ENCODE measurements at regions not wholly inside any gene's neighbourhood (a gene's known extent, or its start where the extent isn't known, plus 50 kb on each side); places are given as distances from the start of the nearest gene placed in this dataset.
"Not testable (repeated sequence)": the region's sequence is repeated elsewhere in the genome, so short reads cannot be mapped to it uniquely, and the experiment has no call there.

GRCh38 chr4:4651811-4652755 lies 110.2 kb upstream of the STX18 start:
- 65 to 87% (median 78%) methylated on average over 2 to 11 of the region's 12 CpGs; no CpG with 5 or more reads in 2 of the 10 experiments for WGBS, 10 experiments
- H3K4me1 ChIP-seq (replicated peaks in 1 of 2), result no peaks in the 10 kb centered on the region
- in situ Hi-C loops (cut with MboI; ENCODE audit: low pct_unique_long_range_greater_than_20kb in 2 of 9, low sequenced_read_pairs in 9 of 9, unreplicated experiment in 9 of 9), result loop anchor here in 1 of 9 experiments (25.0 kb wide), 1 partner anchor 165 kb away; no protein-coding TSS in a partner anchor
- no peak for ATAC-seq (replicated peaks in 6 of 8)
- H3K27ac ChIP-seq, result no peak overlapping the region
- no peak overlapping the region for H3K4me3 ChIP-seq

GRCh38 chr4:4647041-4647440 lies 105.2 kb upstream of the STX18 start:
- no peak for ATAC-seq (replicated peaks in 6 of 8)
- peaks cover 6 to 9% of the 10 kb centered on the region in 2 donors for H3K4me1 ChIP-seq (replicated peaks in 1 of 2)
- in situ Hi-C loops (cut with MboI; ENCODE audit: low pct_unique_long_range_greater_than_20kb in 2 of 9, low sequenced_read_pairs in 9 of 9, unreplicated experiment in 9 of 9), result no loop called here
- WGBS, 10 experiments, result 60 to 86% (median 83%) methylated on average over 1 of the region's 1 CpG; no CpG with 5 or more reads in 5 of the 10 experiments
- no peak overlapping the region for H3K4me3 ChIP-seq
- H3K27ac ChIP-seq, result no peak overlapping the region

GRCh38 chr4:4645743-4646142 lies 103.9 kb upstream of the STX18 start:
- no peak for ATAC-seq (replicated peaks in 6 of 8)
- in situ Hi-C loops (cut with MboI; ENCODE audit: low pct_unique_long_range_greater_than_20kb in 2 of 9, low sequenced_read_pairs in 9 of 9, unreplicated experiment in 9 of 9), result no loop called here
- Histone ChIP-seq H3K4me3 (no peak overlapping the region), H3K4me1 (replicated peaks in 1 of 2) (peaks cover 8 to 18% of the 10 kb centered on the region in 2 donors), H3K27ac (no peak overlapping the region)
- 67 to 100% (median 80%) methylated on average over 1 to 3 of the region's 3 CpGs; no CpG with 5 or more reads in 7 of the 10 experiments for WGBS, 10 experiments

GRCh38 chr4:4644277-4644676 lies 102.4 kb upstream of the STX18 start:
- 50 to 100% (median 94%) methylated on average over 1 to 3 of the region's 5 CpGs; no CpG with 5 or more reads in 6 of the 10 experiments for WGBS, 10 experiments
- H3K27ac ChIP-seq; in situ Hi-C loops (cut with MboI; ENCODE audit: low pct_unique_long_range_greater_than_20kb in 2 of 9, low sequenced_read_pairs in 9 of 9, unreplicated experiment in 9 of 9); ATAC-seq (replicated peaks in 6 of 8); H3K4me3 ChIP-seq: not testable (repeated sequence)
- H3K4me1 ChIP-seq (replicated peaks in 1 of 2), result peaks cover 8 to 18% of the 10 kb centered on the region in 2 donors

GRCh38 chr4:4643743-4644142 lies 101.9 kb upstream of the STX18 start:
- H3K4me1 ChIP-seq (replicated peaks in 1 of 2), result peaks cover 8 to 18% of the 10 kb centered on the region in 2 donors
- WGBS, 10 experiments, result 56 to 94% (median 88%) methylated on average over 2 to 6 of the region's 6 CpGs; no CpG with 5 or more reads in 1 of the 10 experiments
- in situ Hi-C loops (cut with MboI; ENCODE audit: low pct_unique_long_range_greater_than_20kb in 2 of 9, low sequenced_read_pairs in 9 of 9, unreplicated experiment in 9 of 9); H3K27ac ChIP-seq; H3K4me3 ChIP-seq; ATAC-seq (replicated peaks in 6 of 8): not testable (repeated sequence)

- H3K4me3 ChIP-seq, result no peak overlapping the region
- H3K4me1 ChIP-seq (replicated peaks in 1 of 2), result peaks cover 8 to 18% of the 10 kb centered on the region in 2 donors
- ATAC-seq (replicated peaks in 6 of 8), result no peak
- no peak overlapping the region for H3K27ac ChIP-seq
- 84 to 100% (median 100%) methylated on average over 2 to 5 of the region's 5 CpGs; no CpG with 5 or more reads in 2 of the 10 experiments for WGBS, 10 experiments
- in situ Hi-C loops (cut with MboI; ENCODE audit: low pct_unique_long_range_greater_than_20kb in 2 of 9, low sequenced_read_pairs in 9 of 9, unreplicated experiment in 9 of 9), result no loop called here
These were observed 101.5 kb upstream of the STX18 start for GRCh38 chr4:4643306-4643705.

- in situ Hi-C loops (cut with MboI; ENCODE audit: low pct_unique_long_range_greater_than_20kb in 2 of 9, low sequenced_read_pairs in 9 of 9, unreplicated experiment in 9 of 9), result no loop called here
- Histone ChIP-seq H3K4me3 (no peak overlapping the region), H3K4me1 (replicated peaks in 1 of 2) (peaks cover 8 to 18% of the 10 kb centered on the region in 2 donors), H3K27ac (no peak overlapping the region)
- WGBS, 10 experiments, result 0 to 82% (median 60%) methylated on average over 1 to 6 of the region's 6 CpGs
- no peak for ATAC-seq (replicated peaks in 6 of 8)
These were observed 100.7 kb upstream of the STX18 start for GRCh38 chr4:4642496-4643000.

- H3K27ac ChIP-seq, result no peak overlapping the region
- in situ Hi-C loops (cut with MboI; ENCODE audit: low pct_unique_long_range_greater_than_20kb in 2 of 9, low sequenced_read_pairs in 9 of 9, unreplicated experiment in 9 of 9), result no loop called here
These were observed 100.0 kb upstream of the STX18 start for GRCh38 chr4:4641661-4642495.

GRCh38 chr4:4641254-4641653 lies 99.4 kb upstream of the STX18 start:
- in situ Hi-C loops (cut with MboI; ENCODE audit: low pct_unique_long_range_greater_than_20kb in 2 of 9, low sequenced_read_pairs in 9 of 9, unreplicated experiment in 9 of 9), result no loop called here
- ATAC-seq (replicated peaks in 6 of 8), result no peak
- H3K4me1 ChIP-seq (replicated peaks in 1 of 2), result peaks cover 8 to 18% of the 10 kb centered on the region in 2 donors
- WGBS, 10 experiments, result 50 to 100% (median 80%) methylated on average over 1 to 8 of the region's 8 CpGs; no CpG with 5 or more reads in 3 of the 10 experiments
- no peak overlapping the region for H3K27ac ChIP-seq
- no peak overlapping the region for H3K4me3 ChIP-seq

More at GRCh38 chr4:4641661-4642495, 100.0 kb upstream of the STX18 start:
- peak in 4 of 8 experiments; percentile 45 to 55 (median 47) for ATAC-seq (replicated peaks in 6 of 8)
- WGBS, 10 experiments, result 0 to 96% (median 56%) methylated on average over 1 to 10 of the region's 23 CpGs; no CpG with 5 or more reads in 2 of the 10 experiments
- Histone ChIP-seq H3K4me3 (no peak overlapping the region), H3K4me1 (replicated peaks in 1 of 2) (peaks cover 8 to 18% of the 10 kb centered on the region in 2 donors)

- Histone ChIP-seq H3K27ac (no peak overlapping the region), H3K4me1 (replicated peaks in 1 of 2) (peaks cover 8 to 18% of the 10 kb centered on the region in 2 donors), H3K4me3 (no peak overlapping the region)
- in situ Hi-C loops (cut with MboI; ENCODE audit: low pct_unique_long_range_greater_than_20kb in 2 of 9, low sequenced_read_pairs in 9 of 9, unreplicated experiment in 9 of 9), result no loop called here
- ATAC-seq (replicated peaks in 6 of 8), result no peak
- 10 to 83% (median 33%) methylated on average over 1 to 7 of the region's 10 CpGs; no CpG with 5 or more reads in 1 of the 10 experiments for WGBS, 10 experiments
These were observed 98.8 kb upstream of the STX18 start for GRCh38 chr4:4640692-4641091.

- peak in 2 of 8 experiments; percentile 46 to 88 for ATAC-seq (replicated peaks in 6 of 8)
- peaks cover 8 to 18% of the 10 kb centered on the region in 2 donors for H3K4me1 ChIP-seq (replicated peaks in 1 of 2)
- in situ Hi-C loops (cut with MboI; ENCODE audit: low pct_unique_long_range_greater_than_20kb in 2 of 9, low sequenced_read_pairs in 9 of 9, unreplicated experiment in 9 of 9), result no loop called here
- no peak overlapping the region for H3K4me3 ChIP-seq
- 38 to 100% (median 78%) methylated on average over 1 to 3 of the region's 3 CpGs; no CpG with 5 or more reads in 2 of the 10 experiments for WGBS, 10 experiments
- H3K27ac ChIP-seq, result no peak overlapping the region
These were observed 97.5 kb upstream of the STX18 start for GRCh38 chr4:4639370-4639769.

GRCh38 chr4:4637710-4638109 lies 95.9 kb upstream of the STX18 start:
- in situ Hi-C loops (cut with MboI; ENCODE audit: low pct_unique_long_range_greater_than_20kb in 2 of 9, low sequenced_read_pairs in 9 of 9, unreplicated experiment in 9 of 9), result no loop called here
- Histone ChIP-seq H3K4me3 (no peak overlapping the region), H3K4me1 (replicated peaks in 1 of 2) (peaks cover 8 to 16% of the 10 kb centered on the region in 2 donors), H3K27ac (no peak overlapping the region)
- 60 to 100% (median 91%) methylated on average over 1 to 5 of the region's 5 CpGs; no CpG with 5 or more reads in 6 of the 10 experiments for WGBS, 10 experiments
- no peak for ATAC-seq (replicated peaks in 6 of 8)

Measured in motor neuron (in vitro differentiated cells).